Endothelial cell of umbilical vein (primary cell): ENCODE measurements at regions not wholly inside any gene's neighbourhood (a gene's known extent, or its start where the extent isn't known, plus 50 kb on each side); places are given as distances from the start of the nearest gene placed in this dataset.

Experiments
- BruUV-seq: library from RNA; stranded (reverse); fragments of 400-500 nt; replicated peaks from 2 replicates; lab custom pipeline; 2021; lab: Mats Ljungman, UMichigan
- CTCF ChIA-PET: fragments of 300-600, 350-600 bp; sonication (Branson Sonifier 250); formaldehyde crosslinking; loops from one replicate; lab custom pipeline; 2021; ENCODE audit warnings: antibody characterized with exemption, inconsistent platforms; lab: Charles Lee
- POLR2A ChIA-PET: fragments of 300-600, 350-600 bp; sonication (Branson Sonifier 250); formaldehyde crosslinking; loops from one replicate; lab custom pipeline; 2021; ENCODE audit warnings: antibody characterized with exemption, inconsistent platforms; lab: Charles Lee
- DNase-seq: peaks from one replicate; pipeline ENCODE4 v3.0.0-alpha.2; 2011; ENCODE audit warnings: low read depth, low spot score
- FAIRE-seq: peaks from 2 replicates; lab custom pipeline; 2011; peaks lifted over from hg19 to GRCh38; lab: Jason Lieb, UNC
- H2AFZ ChIP-seq: 2 replicates; pipeline ENCODE4 v1.6.0; 2012; ENCODE audit warnings: low read depth, low read length, control low read depth, inconsistent platforms
- H3K27ac ChIP-seq: 2 replicates; pipeline ENCODE4 v1.5.1; 2011; ENCODE audit warnings: low read depth, mild to moderate bottlenecking, control low read depth, low read length, moderate library complexity; ENCODE audit not compliant: insufficient read depth
- H3K27me3 ChIP-seq, 2 experiments: 2 replicates each; pipeline versions ENCODE4 v1.6.0 to v1.6.1; 2011; ENCODE audit warnings: low read length in 2 of 2, mixed read lengths in 1 of 2; ENCODE audit not compliant: control insufficient read depth in 2 of 2, insufficient read depth in 2 of 2
- H3K36me3 ChIP-seq, 2 experiments: 2 replicates in 1 of 2; 3 replicates in 1 of 2; pipeline ENCODE4 v1.5.1; 2011; ENCODE audit warnings: low read length in 2 of 2, mild to moderate bottlenecking in 1 of 2, moderate library complexity in 1 of 2; ENCODE audit not compliant: control insufficient read depth in 2 of 2, insufficient read depth in 2 of 2; ENCODE audit errors: extremely low read depth in 1 of 2
- H3K4me1 ChIP-seq: 3 replicates; pipeline ENCODE4 v1.5.1; 2011; ENCODE audit warnings: mild to moderate bottlenecking, low read length; ENCODE audit not compliant: control insufficient read depth, insufficient read depth; ENCODE audit errors: extremely low read depth
- H3K4me2 ChIP-seq: 2 replicates; pipeline ENCODE4 v1.6.1; 2011; ENCODE audit warnings: low read length, control low read depth, mixed read lengths; ENCODE audit not compliant: insufficient read depth
- H3K4me3 ChIP-seq, 3 experiments: fragments of 200-600 bp in 1 of 3; sonication (generic), shearing (Covaris generic) in 1 of 3; replicated peaks in 1 of 3; 2 replicates each; pipeline ENCODE4 v1.5.1; 2011 to 2016; ENCODE audit warnings: control low read depth in 3 of 3, low read length in 3 of 3, mild to moderate bottlenecking in 2 of 3, inconsistent platforms in 1 of 3, low read depth in 1 of 3, moderate library complexity in 1 of 3; ENCODE audit not compliant: insufficient read depth in 1 of 3
- H3K79me2 ChIP-seq: 2 replicates; pipeline ENCODE4 v1.6.0; 2012; ENCODE audit warnings: low read length, inconsistent platforms; ENCODE audit not compliant: control insufficient read depth, insufficient read depth
- H3K9ac ChIP-seq: replicated peaks from 2 replicates; pipeline ENCODE3; 2011; ENCODE audit warnings: low read length, control low read depth; ENCODE audit not compliant: insufficient read depth; ENCODE audit errors: extremely low read depth
- H3K9me1 ChIP-seq: replicated peaks from 3 replicates; pipeline ENCODE4 v1.6.0; 2011; ENCODE audit warnings: mild to moderate bottlenecking, low read length; ENCODE audit not compliant: control insufficient read depth, insufficient read depth; ENCODE audit errors: extremely low read depth
- H3K9me3 ChIP-seq: replicated peaks from 2 replicates; pipeline ENCODE4 v1.5.1; 2012; ENCODE audit warnings: low read length, inconsistent platforms; ENCODE audit not compliant: control insufficient read depth, insufficient read depth
- H4K20me1 ChIP-seq: replicated peaks from 2 replicates; pipeline ENCODE3; 2011; ENCODE audit warnings: mild to moderate bottlenecking, low read length; ENCODE audit not compliant: control insufficient read depth, insufficient read depth; ENCODE audit errors: extremely low read depth
- EZH2 ChIP-seq: IDR thresholded peaks from 2 replicates; pipeline ENCODE4 v1.6.1; 2012; ENCODE audit warnings: borderline replicate concordance, low read depth, mild to moderate bottlenecking, moderate library complexity, low read length, inconsistent platforms; ENCODE audit not compliant: severe bottlenecking
- FOS ChIP-seq: IDR thresholded peaks from 2 replicates; pipeline ENCODE4 v1.6.1; 2011; ENCODE audit warnings: mild to moderate bottlenecking, low read length, moderate library complexity, borderline replicate concordance; ENCODE audit not compliant: insufficient read depth
- GATA2 ChIP-seq: IDR thresholded peaks from 2 replicates; pipeline ENCODE4 v1.7.0; 2011; ENCODE audit warnings: low read depth, mild to moderate bottlenecking, moderate library complexity, mixed read lengths, low read length; ENCODE audit not compliant: insufficient read length, insufficient read depth
- JUN ChIP-seq: IDR thresholded peaks from 2 replicates; pipeline ENCODE4 v1.6.1; 2011; ENCODE audit warnings: borderline replicate concordance, low read depth; ENCODE audit not compliant: insufficient read length, insufficient read depth
- MAX ChIP-seq: IDR thresholded peaks from 2 replicates; pipeline ENCODE4 v1.6.1; 2011; ENCODE audit not compliant: insufficient read depth, insufficient read length
- MYC ChIP-seq: IDR thresholded peaks from one replicate; pipeline ENCODE4 v1.6.1; 2011; ENCODE audit warnings: mild to moderate bottlenecking, low read depth, low read length
- POLR2A ChIP-seq: IDR thresholded peaks from 2 replicates; pipeline ENCODE4 v1.6.1; 2012; ENCODE audit warnings: low read depth, mild to moderate bottlenecking, control low read depth, low read length
- POLR2AphosphoS5 ChIP-seq: IDR thresholded peaks from 2 replicates; pipeline ENCODE4 v1.6.1; 2012; ENCODE audit warnings: low read depth, mild to moderate bottlenecking, control low read depth, low read length, moderate library complexity; ENCODE audit not compliant: insufficient read depth
- dilution Hi-C: fragments of 300-500 bp; cut with MboI; formaldehyde crosslinking; loops from one replicate; pipeline ENCODE4 v1.15.0; 2019; ENCODE audit warnings: low sequenced_read_pairs; ENCODE audit not compliant: extremely low pct_ligation_motif_present
- intact Hi-C: fragments of 100-400 bp; cut with micrococcal nuclease; formaldehyde crosslinking; loops from one replicate; pipeline ENCODE4 v1.10.0; 2022
- TF ChIP-seq, protein P1 (sequence below), 2 donors: IDR thresholded peaks; 1 replicate in 1 of 2; 2 replicates in 1 of 2; pipeline ENCODE4 v1.5.1; 2011; ENCODE audit warnings: low read length in 2 of 2, mild to moderate bottlenecking in 2 of 2, moderate library complexity in 2 of 2, control low read depth in 1 of 2, inconsistent platforms in 1 of 2, low read depth in 1 of 2; ENCODE audit not compliant: insufficient read depth in 1 of 2; ENCODE audit errors: extremely low read depth in 1 of 2

- Histone ChIP-seq H3K27ac (no peak overlapping the region), H3K79me2 (no peaks in the 10 kb centered on the region), H3K36me3 (no peaks in the 10 kb centered on the region), H3K9me3 (no peaks in the 10 kb centered on the region), H3K27me3 (no peaks in the 10 kb centered on the region), H4K20me1 (no peaks in the 10 kb centered on the region), H3K9me1 (no peaks in the 10 kb centered on the region), H2AFZ (no peak overlapping the region), H3K4me2 (no peak overlapping the region), H3K4me1 (no peaks in the 10 kb centered on the region), H3K4me3 (no peak overlapping the region), H3K9ac (no peak overlapping the region)
- CTCF ChIA-PET = no interaction called here
- BruUV-seq = no TSS peak
- POLR2A ChIA-PET = no interaction called here
- dilution Hi-C loops (no loop called here), intact Hi-C loops (no loop called here)
- TF ChIP-seq EZH2 (no peak), MYC (no peak), POLR2AphosphoS5 (no peak), JUN (no peak), POLR2A (no peak), MAX (no peak), FOS (no peak), GATA2 (no peak)
- TF ChIP-seq, protein P1, sequence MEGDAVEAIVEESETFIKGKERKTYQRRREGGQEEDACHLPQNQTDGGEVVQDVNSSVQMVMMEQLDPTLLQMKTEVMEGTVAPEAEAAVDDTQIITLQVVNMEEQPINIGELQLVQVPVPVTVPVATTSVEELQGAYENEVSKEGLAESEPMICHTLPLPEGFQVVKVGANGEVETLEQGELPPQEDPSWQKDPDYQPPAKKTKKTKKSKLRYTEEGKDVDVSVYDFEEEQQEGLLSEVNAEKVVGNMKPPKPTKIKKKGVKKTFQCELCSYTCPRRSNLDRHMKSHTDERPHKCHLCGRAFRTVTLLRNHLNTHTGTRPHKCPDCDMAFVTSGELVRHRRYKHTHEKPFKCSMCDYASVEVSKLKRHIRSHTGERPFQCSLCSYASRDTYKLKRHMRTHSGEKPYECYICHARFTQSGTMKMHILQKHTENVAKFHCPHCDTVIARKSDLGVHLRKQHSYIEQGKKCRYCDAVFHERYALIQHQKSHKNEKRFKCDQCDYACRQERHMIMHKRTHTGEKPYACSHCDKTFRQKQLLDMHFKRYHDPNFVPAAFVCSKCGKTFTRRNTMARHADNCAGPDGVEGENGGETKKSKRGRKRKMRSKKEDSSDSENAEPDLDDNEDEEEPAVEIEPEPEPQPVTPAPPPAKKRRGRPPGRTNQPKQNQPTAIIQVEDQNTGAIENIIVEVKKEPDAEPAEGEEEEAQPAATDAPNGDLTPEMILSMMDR (IDR thresholded peaks at IDR 0.05; ENCODE audit: extremely low read depth in 1 of 2, insufficient read depth in 1 of 2, low read depth in 1 of 2, low read length in 2 of 2) = no peak
- FAIRE-seq (no peak), DNase-seq (no peak)
Observed at GRCh38 chr11:87583931-87584330, 546.2 kb downstream of the TMEM135 start.
